Testis (tissue), 2 donors: ENCODE measurements at regions not wholly inside any gene's neighbourhood (a gene's known extent, or its start where the extent isn't known, plus 50 kb on each side); places are given as distances from the start of the nearest gene placed in this dataset.

Experiments used
- DNase-seq: peaks from one replicate; pipeline ENCODE4 v3.0.0-alpha.2; 2019
- H3K27ac ChIP-seq, 2 donors: fragments of 200-600 bp; sonication (generic); one replicate each; pipeline ENCODE4 v1.5.1; 2019
- H3K27me3 ChIP-seq: fragments of 200-600 bp; sonication (generic); one replicate; pipeline ENCODE4 v1.5.1; 2019
- H3K36me3 ChIP-seq: fragments of 200-600 bp; sonication (generic); one replicate; pipeline ENCODE4 v1.5.1; 2017; ENCODE audit warnings: low read depth; ENCODE audit errors: missing control alignments
- H3K4me1 ChIP-seq: fragments of 200-600 bp; sonication (generic); one replicate; pipeline ENCODE4 v1.5.1; 2019
- H3K4me3 ChIP-seq, 2 donors: fragments of 200-600 bp; sonication (generic); one replicate each; pipeline ENCODE4 v1.5.1; 2017 to 2019
- H3K9me3 ChIP-seq: fragments of 200-600 bp; sonication (generic); one replicate; pipeline ENCODE4 v1.5.1; 2017
- CTCF ChIP-seq, 3 experiments: fragments of 450-650 bp in 2 of 3; fragments of 200-600 bp in 1 of 3; sonication (generic) in 1 of 3; IDR thresholded peaks; one replicate each; pipeline ENCODE4 v1.5.1; 2016 to 2019; ENCODE audit warnings: antibody characterized with exemption in 3 of 3, mild to moderate bottlenecking in 2 of 3, moderate library complexity in 1 of 3
- POLR2A ChIP-seq: fragments of 450-650 bp; IDR thresholded peaks from one replicate; pipeline ENCODE4 v1.6.1; 2017; ENCODE audit warnings: antibody characterized with exemption, mild to moderate bottlenecking, moderate library complexity
- WGBS, 2 donors: methylation state at CpG; one replicate each; pipeline ENCODE4 v1.1.5; 2018; 5-methylcytosine and 5-hydroxymethylcytosine counted together
- intact Hi-C: fragments of 100-400 bp; cut with DNase I; formaldehyde crosslinking; loops from one replicate; pipeline ENCODE4 v1.15.1; 2023; ENCODE audit warnings: low total_unique reads

DNA sequence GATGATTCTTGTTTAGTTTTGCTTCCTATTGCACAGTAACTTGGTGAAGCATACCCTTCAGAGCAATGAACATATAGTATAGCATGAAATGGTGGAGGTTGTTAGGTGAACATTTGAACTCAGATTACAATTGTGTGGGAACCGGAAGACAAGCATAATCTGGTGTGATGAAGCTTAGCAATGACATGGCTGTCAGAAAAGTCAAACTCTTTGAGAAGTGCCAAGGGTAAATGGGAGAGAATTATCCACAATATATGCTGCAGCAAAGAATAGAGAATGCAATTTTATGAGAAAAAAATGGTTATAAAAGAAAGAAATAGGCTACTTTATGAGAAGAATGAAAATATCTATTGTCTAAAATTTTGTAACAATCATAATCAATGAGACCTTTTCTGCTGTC is 1536.7 kb downstream of the SI start:
- Histone ChIP-seq H3K36me3 (no peaks in the 10 kb centered on the region), H3K4me1 (peaks cover 3% of the 10 kb centered on the region), H3K27me3 (no peaks in the 10 kb centered on the region), H3K9me3 (no peaks in the 10 kb centered on the region), H3K4me3 (no peak overlapping the region), H3K27ac (no peak overlapping the region)
- intact Hi-C loops, result no loop called here
- DNase-seq, result no peak
- WGBS, 2 donors, result 81 to 90% methylated on average over 1 of the region's 1 CpG
- no peak for TF ChIP-seq CTCF (IDR thresholded peaks at IDR 0.05)
- no peak for TF ChIP-seq POLR2A

DNA sequence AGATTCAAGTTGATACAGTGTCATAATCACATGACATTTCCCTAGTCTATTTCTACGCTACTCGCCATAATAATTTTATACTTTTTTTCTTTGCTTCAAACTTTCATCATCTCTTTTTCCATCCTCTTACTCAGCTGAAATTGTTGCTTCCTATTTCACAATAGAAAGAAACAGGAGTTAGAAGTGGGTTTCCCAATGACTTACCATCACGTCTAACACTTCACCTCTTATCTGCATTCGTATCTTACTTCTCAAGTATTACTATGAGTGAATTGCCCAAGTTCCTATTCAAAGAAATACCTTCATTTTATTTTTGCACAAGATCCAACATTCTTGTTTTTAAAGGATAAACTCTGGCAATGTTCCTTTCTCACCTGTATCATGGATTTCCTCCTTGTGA is 1539.9 kb downstream of the SI start:
- intact Hi-C loops, result no loop called here
- no peak for TF ChIP-seq POLR2A
- TF ChIP-seq CTCF (IDR thresholded peaks at IDR 0.05), result no peak
- WGBS, 2 donors, result 92 to 96% methylated on average over 4 of the region's 4 CpGs

GRCh38 chr3:163533381-163533780 is 1544.9 kb downstream of the SI start:
- TF ChIP-seq POLR2A, result no peak
- TF ChIP-seq CTCF (IDR thresholded peaks at IDR 0.05), result no peak
- Histone ChIP-seq H3K36me3 (no peaks in the 10 kb centered on the region), H3K4me1 (no peaks in the 10 kb centered on the region), H3K9me3 (no peaks in the 10 kb centered on the region), H3K4me3 (no peak overlapping the region), H3K27ac (no peak overlapping the region), H3K27me3 (no peaks in the 10 kb centered on the region)
- no peak for DNase-seq
- intact Hi-C loops, result no loop called here
- 79 to 93% methylated on average over 1 of the region's 1 CpG for WGBS, 2 donors

More for the DNA sequence above, 1539.9 kb downstream of the SI start:
- no peak for DNase-seq
- Histone ChIP-seq H3K27ac (no peak overlapping the region), H3K9me3 (no peaks in the 10 kb centered on the region), H3K27me3 (no peaks in the 10 kb centered on the region), H3K4me1 (peaks cover 2% of the 10 kb centered on the region), H3K36me3 (no peaks in the 10 kb centered on the region), H3K4me3 (no peak overlapping the region)

DNA sequence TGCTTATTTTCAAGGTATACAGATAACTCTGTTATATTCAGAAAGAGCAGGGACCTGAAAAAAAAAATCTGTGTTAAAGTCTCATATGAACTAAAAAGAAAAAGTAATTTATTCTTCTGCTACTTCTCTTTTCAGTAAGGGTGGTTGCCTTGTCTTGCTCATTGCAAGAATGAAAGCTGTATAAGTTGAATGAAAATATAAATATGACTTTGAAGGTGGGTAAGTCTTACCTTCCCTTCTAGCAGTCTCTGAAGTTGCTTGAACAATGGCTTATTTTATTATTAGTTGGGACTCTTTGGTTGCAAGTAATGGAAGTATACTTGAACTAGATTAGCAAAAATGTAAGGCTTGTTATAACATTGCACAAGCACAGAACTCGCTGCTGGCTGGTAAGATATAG is 1554.9 kb downstream of the SI start:
- Histone ChIP-seq H3K9me3 (no peaks in the 10 kb centered on the region), H3K27ac (no peak overlapping the region), H3K36me3 (no peaks in the 10 kb centered on the region), H3K4me1 (no peaks in the 10 kb centered on the region), H3K27me3 (no peaks in the 10 kb centered on the region), H3K4me3 (no peak overlapping the region)
- WGBS, 2 donors, result 77 to 86% methylated on average over 1 of the region's 1 CpG
- no peak for TF ChIP-seq POLR2A
- TF ChIP-seq CTCF (IDR thresholded peaks at IDR 0.05), result no peak
- no peak for DNase-seq
- intact Hi-C loops, result no loop called here

GRCh38 chr3:163521261-163521660 is 1557.0 kb downstream of the SI start:
- Histone ChIP-seq H3K36me3 (no peaks in the 10 kb centered on the region), H3K9me3 (no peaks in the 10 kb centered on the region), H3K27ac (no peak overlapping the region), H3K4me1 (no peaks in the 10 kb centered on the region), H3K4me3 (no peak overlapping the region), H3K27me3 (no peaks in the 10 kb centered on the region)
- 95 to 96% methylated on average over 1 of the region's 1 CpG for WGBS, 2 donors
- no peak for DNase-seq
- intact Hi-C loops, result no loop called here
- TF ChIP-seq CTCF (IDR thresholded peaks at IDR 0.05) (no peak), POLR2A (no peak)
